ENCODE measurements at regions not wholly inside any gene's neighbourhood (a gene's known extent, or its start where the extent isn't known, plus 50 kb on each side); places are given as distances from the start of the nearest gene placed in this dataset.

- no peak for TF ChIP-seq EZH2 (IDR thresholded peaks at IDR 0.05; ENCODE audit: borderline replicate concordance, low read depth, low read length, severe bottlenecking)
- TF ChIP-seq CTCF (IDR thresholded peaks at IDR 0.05; ENCODE audit: extremely low read depth in 1 of 2, insufficient read depth in 1 of 2, low read depth in 1 of 2, low read length in 2 of 2) = no peak
- no peak for TF ChIP-seq FOS (IDR thresholded peaks at IDR 0.05; ENCODE audit: borderline replicate concordance, insufficient read depth, low read length)
- no peak for TF ChIP-seq POLR2AphosphoS5 (IDR thresholded peaks at IDR 0.05; ENCODE audit: insufficient read depth, low read depth, low read length)
- TF ChIP-seq, protein P1, sequence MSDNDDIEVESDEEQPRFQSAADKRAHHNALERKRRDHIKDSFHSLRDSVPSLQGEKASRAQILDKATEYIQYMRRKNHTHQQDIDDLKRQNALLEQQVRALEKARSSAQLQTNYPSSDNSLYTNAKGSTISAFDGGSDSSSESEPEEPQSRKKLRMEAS (IDR thresholded peaks at IDR 0.05; ENCODE audit: insufficient read depth, insufficient read length) = no peak
- TF ChIP-seq POLR2A (IDR thresholded peaks at IDR 0.05; ENCODE audit: low read depth, low read length) = no peak
Measured at GRCh38 chr2:128752691-128753263, 434.1 kb upstream of the HS6ST1 start.
